DMS153 treated with DMSO at 0.1 percent for 48 hours (cell line): ENCODE measurements at regions not wholly inside any gene's neighbourhood (a gene's known extent, or its start where the extent isn't known, plus 50 kb on each side); places are given as distances from the start of the nearest gene placed in this dataset.
"Not testable (repeated sequence)": the region's sequence is repeated elsewhere in the genome, so short reads cannot be mapped to it uniquely, and the experiment has no call there.

Experiments used
- DNase-seq: peaks from one replicate; lab custom pipeline; 2025; ENCODE audit not compliant: unreplicated experiment; lab: John Stamatoyannopoulos, UW

DNA sequence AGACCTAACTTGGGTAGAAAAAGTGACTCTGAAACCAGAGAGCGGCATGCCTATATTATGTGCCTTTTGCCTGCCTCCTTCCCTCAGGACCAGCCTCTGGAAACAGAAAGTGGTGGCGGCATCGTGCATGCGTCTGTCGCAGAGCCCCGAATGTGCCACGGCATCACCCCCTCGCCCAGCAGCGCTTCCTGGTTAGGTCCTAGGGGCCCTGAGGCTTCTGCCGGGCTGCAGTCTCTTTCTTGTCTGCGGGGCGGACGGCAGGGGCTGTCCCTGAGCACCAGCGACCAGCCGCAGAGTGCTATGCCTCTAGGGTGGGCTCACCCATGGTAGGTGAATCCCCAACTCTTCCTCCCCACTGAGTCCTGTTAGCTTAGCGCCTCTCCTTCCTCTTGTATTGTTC is 68.7 kb downstream of the VSIG4 start:
- DNase-seq: no peak

DNA sequence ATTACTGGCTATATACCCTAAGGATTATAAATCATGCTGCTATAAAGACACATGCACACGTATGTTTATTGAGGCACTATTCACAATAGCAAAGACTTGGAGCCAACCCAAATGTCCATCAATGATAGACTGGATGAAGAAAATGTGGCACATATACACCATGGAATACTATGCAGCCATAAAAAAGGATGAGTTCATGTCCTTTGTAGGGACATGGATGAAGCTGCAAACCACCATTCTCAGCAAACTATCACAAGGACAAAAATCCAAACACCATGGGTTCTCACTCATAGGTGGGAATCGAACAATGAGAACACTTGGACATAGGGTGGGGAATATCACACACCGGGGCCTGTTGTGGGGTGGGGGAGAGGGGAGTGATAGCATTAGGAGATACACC is 72.7 kb downstream of the VSIG4 start:
- not testable (repeated sequence) for DNase-seq

DNA sequence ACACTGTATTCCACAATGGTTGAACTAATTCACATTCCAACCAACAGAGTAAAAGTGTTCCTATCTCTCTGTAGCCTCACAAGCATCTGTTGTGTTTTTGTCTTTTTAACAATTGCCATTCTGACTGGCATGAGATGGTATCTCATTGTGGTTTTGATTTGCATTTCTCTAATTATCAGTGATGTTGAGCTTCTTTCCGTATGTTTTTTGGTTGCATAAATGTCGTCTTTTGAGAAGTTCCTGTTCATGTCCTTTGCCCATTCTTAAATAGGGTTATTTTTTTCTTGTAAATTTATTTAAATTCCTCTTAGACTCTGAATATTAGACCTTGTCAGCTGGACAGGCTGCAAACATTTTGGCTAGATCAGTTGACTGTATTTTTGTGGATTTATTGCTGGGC is 78.2 kb downstream of the VSIG4 start:
- no peak for DNase-seq

DNA sequence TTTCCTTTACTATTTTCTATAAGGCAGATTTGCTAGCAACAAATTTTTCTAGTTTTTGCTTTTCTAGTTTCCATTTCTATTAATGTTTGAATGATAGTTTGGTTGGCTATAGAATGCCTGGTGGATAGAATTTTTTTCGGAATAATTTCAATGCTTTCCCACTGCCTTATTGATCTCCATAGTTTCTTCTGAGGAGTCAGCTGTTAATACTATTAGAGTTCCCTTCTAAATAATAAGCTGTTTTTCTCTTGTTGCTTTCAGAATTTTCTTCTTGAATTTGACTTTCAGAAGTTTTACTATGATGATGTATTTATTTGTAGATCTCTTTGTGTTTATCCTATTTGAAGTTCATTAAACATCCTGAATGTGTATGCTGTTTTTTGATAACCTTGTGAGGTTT is 91.8 kb downstream of the VSIG4 start:
- no peak for DNase-seq

DNA sequence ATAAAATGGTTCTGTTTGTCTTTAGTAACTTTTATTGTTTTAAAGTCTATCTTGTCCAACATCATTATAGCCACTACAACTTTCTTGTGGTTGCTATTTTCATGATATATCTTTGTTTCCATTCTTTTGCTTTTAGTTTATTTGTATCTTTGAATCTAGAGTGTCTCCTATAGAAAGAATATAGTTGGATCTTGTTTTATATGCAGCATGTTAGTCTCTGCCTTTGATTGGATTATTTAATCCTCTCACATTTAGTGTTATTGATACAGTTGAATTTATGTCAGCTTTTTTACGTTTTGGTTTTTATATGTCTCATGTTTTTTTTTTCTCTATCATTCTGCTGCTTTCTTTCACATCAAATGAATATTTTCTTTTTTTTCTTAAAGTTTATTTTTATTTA is 98.1 kb downstream of the VSIG4 start:
- DNase-seq: no peak

DNA sequence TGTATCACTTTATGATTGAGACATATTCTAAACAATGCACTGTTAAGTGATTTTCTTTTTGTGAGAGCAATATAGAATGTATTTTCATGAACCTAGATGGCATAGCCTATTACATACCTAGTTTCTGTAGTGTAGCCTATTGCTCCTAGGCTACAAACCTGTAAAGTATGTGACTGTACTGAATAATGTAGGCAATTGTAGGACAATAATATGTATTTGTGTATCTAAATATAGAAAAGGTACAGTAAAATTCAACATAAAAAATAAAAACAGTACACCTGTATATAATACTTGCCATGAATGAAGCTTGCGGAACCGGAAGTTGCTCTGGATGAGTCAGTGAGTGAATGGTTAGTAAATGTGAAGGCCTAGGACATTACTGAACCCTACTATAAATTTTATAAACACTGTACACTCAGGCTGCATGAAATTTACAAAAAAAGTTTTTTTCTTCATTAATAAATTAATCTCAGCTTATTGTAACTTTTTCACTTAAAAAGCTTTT is 106.7 kb downstream of the VSIG4 start:
- DNase-seq: no peak

DNA sequence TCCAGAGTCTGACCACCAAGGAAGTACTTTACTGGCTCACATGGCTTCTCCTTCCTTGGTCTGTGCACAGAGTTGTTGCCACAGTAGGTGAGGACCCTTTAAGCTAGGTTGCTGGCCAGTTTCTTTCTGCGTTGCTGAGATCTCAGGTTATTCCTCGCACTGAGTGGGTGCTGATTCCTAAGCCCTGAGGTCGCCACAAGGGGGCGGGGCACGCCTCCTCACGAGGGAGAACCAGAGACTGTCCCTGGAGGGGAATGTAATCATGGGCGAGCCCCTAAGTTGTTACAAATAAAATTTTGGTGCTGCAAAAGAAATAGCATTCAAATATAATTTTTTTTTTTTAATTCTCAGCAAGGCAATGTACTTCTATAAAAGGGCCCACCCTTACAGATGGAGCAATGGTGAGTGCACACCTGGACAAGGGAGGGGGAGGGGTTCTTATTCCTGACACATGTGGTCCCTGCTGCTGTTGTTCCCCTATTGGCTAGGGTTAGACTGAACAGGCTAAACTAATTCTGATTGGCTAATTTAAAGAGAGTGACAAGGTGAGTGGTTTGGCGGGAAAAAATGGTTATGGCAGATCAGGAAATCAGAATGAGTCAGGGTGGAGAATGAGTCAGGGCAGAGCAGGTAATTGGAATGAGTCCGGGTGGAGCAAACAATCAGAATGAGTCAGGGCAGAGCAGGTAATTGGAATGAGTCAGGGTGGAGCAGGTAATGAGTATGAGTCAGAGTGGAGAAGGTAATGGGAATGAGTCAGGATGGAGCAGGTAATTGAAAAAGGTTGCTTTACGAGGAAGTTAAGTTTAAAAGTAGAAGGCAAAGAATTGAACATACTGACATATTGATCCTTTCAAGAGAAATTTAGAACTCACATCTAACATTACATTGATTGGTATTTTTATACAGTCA is 107.5 kb downstream of the VSIG4 start:
- no peak for DNase-seq

DNA sequence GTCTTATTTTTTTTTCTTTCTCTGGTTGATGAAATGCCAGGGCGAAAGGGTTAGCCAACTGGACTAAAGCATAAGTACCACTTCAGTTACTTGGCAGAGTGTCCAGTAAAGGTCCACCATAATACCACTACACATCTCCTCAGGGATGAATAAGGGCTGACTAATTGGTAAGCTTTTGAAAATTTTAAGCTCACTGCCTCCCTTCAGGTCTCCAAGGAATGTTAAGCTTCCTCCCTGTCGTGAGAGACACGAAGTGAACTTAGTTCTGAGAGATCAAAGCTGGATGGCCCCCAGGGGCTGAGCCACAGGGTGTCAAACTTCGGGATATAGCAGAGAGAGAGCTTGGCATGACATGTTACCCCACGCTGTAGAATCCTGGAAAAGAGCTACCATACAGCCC is 111.4 kb downstream of the VSIG4 start:
- no peak for DNase-seq

DNA sequence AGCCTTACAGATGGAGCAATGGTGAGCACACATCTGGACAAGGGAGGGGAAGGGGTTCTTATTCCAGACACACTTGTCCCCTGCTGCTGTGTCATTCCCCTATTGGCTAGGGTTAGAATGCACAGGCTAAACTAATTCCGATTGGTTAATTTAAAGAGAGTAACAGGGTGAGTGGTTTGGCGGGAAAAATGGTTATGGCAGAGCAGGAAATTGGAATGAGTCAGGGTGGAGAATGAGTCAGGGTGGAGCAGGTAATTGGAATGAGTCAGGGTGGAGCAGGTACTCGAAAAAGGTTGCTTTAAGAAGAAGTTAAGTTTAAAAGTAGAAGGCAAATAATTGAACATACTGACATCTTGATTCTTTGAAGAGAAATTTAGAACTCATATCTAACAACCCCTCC is 112.5 kb downstream of the VSIG4 start:
- DNase-seq: not testable (repeated sequence)

DNA sequence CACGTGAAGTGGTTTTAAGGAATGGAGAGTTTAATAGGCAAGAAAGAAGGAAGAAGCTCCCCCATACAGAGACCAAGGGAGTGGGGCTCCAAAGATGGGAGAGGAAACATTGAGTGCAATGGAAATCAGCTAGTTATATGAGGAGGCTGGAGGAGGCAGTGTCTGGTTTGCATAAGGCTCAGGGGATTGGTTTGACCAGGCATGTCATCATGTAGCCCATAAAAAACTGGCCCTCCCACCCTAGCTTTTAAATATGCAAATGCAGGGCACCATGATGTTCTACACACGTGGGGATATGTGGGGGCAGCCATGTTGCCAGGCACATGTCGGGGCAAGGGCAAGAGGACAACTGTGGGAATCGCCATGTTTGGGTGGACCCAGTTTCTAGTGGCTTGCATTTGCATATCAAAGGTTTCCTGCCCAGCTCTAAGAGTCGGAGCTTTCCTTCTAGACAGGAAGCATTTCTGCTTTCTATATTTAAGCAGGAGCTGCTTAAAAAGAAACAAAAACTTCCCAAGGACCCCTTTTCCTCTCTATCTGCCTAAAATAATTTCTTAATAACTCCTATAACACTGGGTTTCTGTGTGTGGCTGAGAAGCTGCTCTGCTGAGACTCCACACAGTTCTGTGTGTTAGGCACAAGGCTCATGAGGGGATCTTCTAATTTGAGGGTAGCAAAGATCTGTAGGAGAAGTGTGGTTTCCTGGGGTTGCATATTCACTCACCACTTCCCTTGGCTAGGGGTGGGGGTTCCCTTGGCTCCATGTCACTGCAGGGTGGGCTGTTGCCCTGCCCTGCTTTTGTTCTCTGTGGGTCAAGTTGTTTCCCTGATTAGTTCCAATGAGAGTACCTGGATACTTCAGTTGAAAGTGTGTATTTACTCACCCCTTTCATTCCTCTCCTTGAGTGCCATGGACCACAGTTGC is 113.5 kb downstream of the VSIG4 start:
- no peak for DNase-seq

DNA sequence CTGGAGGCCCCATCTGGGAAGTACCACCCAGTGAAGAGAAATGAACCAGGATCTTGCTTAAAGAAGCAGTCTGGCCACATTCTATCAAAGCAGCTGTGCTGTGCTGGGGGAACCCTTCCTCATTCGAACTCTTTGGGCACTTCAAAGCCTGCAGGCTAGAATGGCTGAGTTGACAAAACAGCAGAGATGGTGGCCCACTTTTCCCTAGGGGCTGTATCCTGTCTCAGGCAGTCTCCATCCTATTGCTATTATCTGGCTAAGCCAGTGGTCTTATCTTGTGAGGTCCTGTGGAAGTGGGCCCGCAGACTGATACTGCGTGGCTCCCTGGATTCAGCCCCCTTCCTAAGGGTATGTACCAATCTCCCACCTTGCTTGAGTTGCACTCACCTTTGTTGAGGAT is 114.3 kb downstream of the VSIG4 start:
- DNase-seq: no peak

DNA sequence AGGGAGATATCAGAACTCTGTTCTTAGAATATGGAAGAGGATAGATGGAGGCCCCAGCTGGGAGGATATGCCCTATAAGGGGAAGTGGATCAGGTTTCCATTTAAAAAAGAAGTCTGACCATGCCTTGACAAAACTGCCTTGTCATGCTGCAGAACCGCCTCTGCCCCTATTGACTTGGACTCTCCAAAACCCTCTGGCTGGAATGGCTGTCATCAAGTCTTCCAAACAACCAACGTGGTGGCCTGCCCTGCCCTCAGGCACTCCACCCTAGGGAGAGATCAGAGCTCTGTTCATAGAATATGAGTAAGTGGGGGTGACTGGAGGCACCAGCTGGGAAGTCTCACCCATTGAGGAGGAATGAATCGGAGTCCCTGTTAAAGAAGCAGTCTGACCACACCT is 114.9 kb downstream of the VSIG4 start:
- DNase-seq: no peak

DNA sequence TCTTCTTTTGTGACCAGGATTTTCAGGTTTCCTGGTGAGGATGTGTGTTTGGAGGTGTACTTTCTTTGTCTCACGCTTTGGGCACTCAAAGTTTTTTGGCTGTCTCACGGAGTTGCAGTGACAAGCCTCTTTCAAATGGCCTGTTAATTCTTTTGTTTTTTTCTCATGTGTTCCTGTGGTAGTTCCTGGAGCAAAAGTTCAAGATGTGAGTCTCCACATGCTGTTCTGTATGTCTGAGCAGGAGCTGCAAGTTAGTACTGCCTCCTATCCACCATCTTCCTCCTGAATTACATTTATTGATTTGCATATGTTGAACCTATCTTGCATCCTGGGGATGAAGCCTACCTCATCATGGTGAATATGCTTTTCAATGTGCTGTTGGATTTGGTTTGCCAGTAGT is 118.5 kb downstream of the VSIG4 start:
- DNase-seq: no peak

DNA sequence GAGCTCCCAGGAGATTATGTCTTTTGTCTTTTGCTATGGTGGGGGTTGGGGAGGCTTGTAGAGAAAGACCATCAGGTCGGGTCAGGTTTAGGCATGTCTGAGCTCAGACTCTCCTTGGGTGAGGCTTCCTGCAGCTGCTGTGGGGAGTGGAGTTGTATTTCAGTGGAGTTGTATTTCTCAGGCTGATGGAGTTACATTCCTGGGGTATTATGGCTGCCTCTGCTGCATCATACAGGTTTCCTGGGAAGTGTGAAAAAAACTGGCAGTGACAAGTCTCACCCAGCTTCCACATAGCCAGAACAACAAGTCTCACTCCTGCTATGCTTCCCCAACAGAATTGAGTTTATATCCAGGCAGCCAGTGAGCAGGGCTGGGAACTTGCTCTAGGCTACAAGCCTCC is 119.3 kb downstream of the VSIG4 start:
- DNase-seq: peak; percentile 39

DNA sequence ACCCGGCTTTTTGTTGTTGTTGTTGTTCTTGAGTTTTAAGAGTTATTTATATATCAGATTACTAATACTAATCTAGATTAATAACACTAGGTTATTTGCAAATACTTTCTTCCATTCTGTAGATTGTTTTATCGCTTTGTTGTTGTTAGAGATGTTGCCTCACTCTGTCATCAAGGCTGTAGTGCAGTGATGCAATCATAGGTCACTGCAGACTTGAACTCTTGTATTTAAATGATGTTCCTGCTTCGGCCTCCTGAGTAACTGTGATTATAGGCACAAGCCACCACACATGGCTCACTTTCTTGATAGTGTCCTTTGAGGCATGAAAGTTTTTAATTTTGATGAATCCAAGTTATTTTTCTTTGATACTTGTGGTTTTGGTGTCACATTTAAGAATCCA is 129.0 kb downstream of the VSIG4 start:
- DNase-seq: no peak

DNA sequence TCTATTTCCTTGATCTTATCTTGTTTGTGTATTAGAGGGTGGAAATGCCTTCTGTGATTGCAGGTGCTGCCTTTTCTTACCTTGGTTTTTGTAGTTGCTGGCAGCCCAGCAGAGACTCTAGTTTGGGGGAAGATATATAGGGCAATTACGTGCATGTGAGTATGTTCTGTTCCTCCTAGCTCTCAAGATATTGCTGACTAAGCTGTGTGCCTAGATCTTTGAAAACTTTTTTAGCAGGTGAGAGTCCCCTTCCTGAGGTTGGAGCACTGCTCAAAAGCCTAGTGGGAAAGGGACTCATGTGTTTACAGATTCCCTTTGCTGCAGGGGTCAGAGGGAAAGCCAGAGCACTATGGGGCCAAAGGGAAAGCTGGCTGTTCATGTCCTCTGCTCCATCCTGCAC is 136.1 kb downstream of the VSIG4 start:
- DNase-seq: no peak

DNA sequence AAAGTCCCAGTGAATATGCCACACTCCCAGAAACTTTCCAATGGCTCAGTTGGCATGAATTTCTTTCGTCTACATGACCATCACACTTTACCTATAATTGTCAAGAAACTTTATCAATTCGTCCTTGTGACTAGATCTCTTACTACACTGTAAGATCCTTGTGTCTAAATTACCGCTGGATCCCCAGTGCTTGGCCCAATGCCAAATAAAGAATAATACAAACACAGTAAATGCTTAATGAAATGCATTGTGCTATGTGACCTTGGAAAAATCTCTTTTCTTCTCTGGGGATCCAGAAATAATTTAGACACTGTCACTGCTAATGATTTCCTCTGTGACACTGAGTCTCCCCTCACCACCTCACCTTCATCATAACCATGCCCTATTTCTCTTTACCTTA is 137.9 kb downstream of the VSIG4 start:
- DNase-seq: no peak

DNA sequence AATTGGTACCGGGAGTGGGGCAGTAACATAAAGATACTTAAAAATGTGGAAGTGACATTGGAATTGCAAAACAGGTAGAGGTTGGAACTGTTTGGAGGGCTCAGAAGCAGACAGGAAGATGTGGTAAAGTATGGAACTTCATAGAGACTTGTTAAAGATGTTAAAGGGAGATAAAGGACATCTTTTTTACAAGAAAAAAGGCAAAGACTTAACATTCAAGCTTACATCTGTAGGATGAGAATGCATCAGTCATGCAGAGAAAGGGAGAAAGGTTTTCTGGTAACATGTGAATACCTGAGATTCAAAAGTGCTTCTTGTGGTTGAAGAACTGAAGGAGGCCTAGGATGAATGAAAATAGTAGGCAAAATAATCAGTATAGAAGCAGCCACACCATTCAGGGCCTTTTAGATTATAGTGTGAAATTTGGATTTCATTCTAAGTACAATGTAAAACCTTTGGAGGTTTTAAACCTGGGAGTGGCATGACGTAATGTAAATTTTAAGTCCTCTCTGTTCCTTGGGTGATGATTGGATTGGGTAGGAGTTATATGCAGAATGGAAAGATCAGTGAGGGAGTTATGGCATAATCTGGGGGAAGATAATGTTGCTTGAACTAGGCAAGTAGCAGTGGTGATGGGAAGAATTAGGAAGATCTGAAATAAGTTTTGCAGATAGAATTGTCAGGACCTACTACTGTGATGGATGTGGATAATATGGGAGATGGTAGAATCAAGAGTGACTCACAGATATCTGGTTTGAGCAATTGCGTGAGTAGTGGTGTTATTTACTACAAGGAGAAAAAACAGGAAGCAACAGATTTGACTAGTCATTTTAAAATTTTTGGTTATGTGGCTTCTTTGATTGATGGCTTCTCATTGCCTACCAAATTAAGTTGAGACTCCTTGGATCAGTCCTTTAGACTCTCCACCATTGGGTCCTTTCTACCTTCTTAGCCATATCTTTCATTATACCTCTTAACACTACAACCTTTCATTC is 138.7 kb downstream of the VSIG4 start:
- no peak for DNase-seq

DNA sequence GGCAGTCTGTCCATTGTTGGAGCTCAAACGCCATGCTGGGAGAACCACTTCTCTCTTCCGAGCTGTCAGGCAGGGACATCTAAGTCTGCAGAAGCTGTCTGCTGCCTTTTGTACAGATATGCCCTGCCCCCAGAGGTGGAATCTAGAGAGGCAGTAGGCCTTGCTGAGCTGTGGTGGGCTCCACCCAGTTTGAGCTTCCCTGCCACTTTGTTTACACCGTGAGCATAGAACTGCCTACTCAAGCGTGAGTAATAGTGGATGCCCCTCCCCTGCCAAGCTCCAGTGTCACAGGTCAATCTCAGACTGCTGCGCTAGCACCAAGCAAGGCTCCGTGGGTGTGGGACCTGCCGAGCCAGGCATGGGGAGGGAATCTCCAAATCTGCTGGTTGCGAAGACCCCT is 145.7 kb downstream of the VSIG4 start:
- DNase-seq: no peak

DNA sequence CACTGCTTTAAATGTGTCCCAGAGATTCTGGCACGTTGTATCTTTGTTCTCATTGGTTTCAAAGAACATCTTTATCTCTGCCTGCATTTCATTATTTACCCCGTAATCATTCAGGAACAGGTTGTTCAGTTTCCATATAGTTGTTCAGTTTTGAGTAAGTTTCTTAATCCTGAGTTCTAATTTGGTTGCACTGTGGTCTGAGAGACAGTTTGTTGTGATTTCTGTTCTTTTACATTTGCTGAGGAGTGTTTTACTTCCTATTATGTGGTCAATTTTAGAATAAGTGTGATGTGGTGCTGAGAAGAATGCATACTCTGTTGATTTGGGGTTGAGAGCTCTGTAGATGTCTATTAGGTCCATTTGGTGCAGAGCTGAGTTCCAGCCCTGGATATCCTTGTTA is 148.1 kb downstream of the VSIG4 start:
- DNase-seq: not testable (repeated sequence)

DNA sequence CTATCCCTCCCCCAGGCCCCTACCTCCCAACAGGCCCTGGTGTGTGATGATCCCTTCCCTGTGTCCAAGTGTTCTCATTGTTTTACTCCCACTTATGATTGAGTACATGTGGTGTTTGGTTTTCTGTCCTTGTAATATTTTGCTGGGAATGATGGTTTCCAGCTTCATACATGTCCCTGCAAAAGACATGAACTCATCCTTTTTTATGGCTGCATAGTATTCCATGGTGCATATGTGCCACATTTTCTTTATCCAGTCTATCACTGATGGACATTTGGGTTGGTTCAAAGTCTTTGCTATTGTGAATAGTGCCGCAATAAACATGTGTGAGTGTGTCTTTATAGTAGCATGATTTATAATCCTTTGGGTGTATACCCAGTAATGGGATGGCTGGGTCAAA is 151.7 kb downstream of the VSIG4 start:
- not testable (repeated sequence) for DNase-seq
